ENCODE measurements at regions not wholly inside any gene's neighbourhood (a gene's known extent, or its start where the extent isn't known, plus 50 kb on each side); places are given as distances from the start of the nearest gene placed in this dataset.

DNA sequence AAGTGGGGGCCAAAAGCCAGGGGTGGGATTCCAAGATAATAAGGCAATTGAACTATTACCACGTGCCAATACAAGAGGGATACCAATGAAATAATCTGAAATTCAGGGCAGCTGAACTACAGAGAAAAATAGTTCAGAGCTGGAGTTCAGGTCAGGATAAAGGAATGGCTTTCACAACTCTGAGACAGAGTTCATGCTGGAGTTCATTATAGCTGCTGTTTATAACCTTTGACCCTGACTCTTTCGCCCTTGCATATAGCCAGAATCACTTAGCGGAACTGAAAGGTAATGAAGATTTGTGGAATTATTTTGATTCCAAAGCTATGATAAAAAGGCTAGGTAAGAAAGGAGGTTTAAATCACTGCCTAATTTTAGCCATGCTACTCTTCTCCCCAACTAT is 55.5 kb upstream of the LRRN1 start:
- Mint-ChIP-seq H3K4me1 (peaks cover 5% of the 10 kb centered on the region), H3K9me3 (peaks cover 0 to 3% (median 0%) of the 10 kb centered on the region in 7 donors), H3K4me3 (no peak overlapping the region), H3K27me3 (ENCODE audit: low read depth in 3 of 3) (peaks cover 0 to 4% (median 0%) of the 10 kb centered on the region in 3 donors), H3K36me3 (no peaks in the 10 kb centered on the region), H3K27ac (no peak overlapping the region)
- H3K4me2 ChIP-seq (replicated peaks; ENCODE audit: extremely low read depth, low read length, poor library complexity, severe bottlenecking): no peak overlapping the region
- WGBS (ENCODE audit: insufficient coverage): 100% methylated on average over 1 of the region's 3 CpGs
- no peak overlapping the region for H3K27ac ChIP-seq (ENCODE audit: low read depth in 1 of 2, low read length in 2 of 2)
- no peaks in the 10 kb centered on the region for H4K20me1 ChIP-seq (ENCODE audit: insufficient read depth, low read length)
- H3K79me2 ChIP-seq (ENCODE audit: insufficient read depth, low read length): no peaks in the 10 kb centered on the region
- H3K9ac ChIP-seq (ENCODE audit: insufficient read depth, low read length, poor library complexity, severe bottlenecking): no peak overlapping the region
- no peak for DNase-seq
- H3K9me3 ChIP-seq (replicated peaks in 1 of 2; ENCODE audit: control insufficient read depth in 1 of 2, insufficient read depth in 1 of 2, low read length in 2 of 2): no peaks in the 10 kb centered on the region
- no peaks in the 10 kb centered on the region for H3K36me3 ChIP-seq (replicated peaks in 1 of 2; ENCODE audit: control insufficient read depth in 1 of 2, insufficient read depth in 2 of 2, low read length in 2 of 2)
- H3K4me1 ChIP-seq (ENCODE audit: control insufficient read depth in 1 of 2, insufficient read depth in 2 of 2, low read length in 2 of 2): peaks cover 0 to 7% of the 10 kb centered on the region in 2 donors
- no peak overlapping the region for H3K4me3 ChIP-seq (replicated peaks in 1 of 3; ENCODE audit: low read depth in 2 of 3, low read length in 3 of 3)
- TF ChIP-seq, protein P1, sequence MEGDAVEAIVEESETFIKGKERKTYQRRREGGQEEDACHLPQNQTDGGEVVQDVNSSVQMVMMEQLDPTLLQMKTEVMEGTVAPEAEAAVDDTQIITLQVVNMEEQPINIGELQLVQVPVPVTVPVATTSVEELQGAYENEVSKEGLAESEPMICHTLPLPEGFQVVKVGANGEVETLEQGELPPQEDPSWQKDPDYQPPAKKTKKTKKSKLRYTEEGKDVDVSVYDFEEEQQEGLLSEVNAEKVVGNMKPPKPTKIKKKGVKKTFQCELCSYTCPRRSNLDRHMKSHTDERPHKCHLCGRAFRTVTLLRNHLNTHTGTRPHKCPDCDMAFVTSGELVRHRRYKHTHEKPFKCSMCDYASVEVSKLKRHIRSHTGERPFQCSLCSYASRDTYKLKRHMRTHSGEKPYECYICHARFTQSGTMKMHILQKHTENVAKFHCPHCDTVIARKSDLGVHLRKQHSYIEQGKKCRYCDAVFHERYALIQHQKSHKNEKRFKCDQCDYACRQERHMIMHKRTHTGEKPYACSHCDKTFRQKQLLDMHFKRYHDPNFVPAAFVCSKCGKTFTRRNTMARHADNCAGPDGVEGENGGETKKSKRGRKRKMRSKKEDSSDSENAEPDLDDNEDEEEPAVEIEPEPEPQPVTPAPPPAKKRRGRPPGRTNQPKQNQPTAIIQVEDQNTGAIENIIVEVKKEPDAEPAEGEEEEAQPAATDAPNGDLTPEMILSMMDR (IDR thresholded peaks at IDR 0.05): no peak
- H3K27me3 ChIP-seq (ENCODE audit: control insufficient read depth in 2 of 2, insufficient read depth in 2 of 2, low read length in 2 of 2): no peaks in the 10 kb centered on the region
- H2AFZ ChIP-seq (ENCODE audit: insufficient read depth, low read depth, low read length, poor library complexity, severe bottlenecking): no peak overlapping the region
- intact Hi-C loops (cut with micrococcal nuclease): no loop called here

DNA sequence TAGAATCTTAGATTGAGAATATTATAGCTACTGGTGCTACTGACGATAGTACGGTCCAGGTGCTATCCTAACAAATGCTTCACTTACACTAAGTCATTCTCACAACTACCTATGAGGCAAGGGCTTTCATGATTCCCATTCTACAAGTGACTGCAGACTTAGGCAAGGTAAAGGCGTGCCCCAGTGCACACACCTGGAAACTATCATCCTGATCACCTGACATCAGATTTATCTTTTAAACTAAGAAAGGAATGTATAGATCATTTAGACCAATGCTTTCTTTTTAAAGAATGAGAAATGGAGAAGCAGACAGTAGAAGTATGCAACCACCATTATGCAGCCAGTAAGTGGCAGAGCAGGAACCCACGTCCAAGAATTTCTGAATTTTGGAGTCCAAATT is 59.2 kb upstream of the LRRN1 start:
- H3K79me2 ChIP-seq (ENCODE audit: insufficient read depth, low read length): no peaks in the 10 kb centered on the region
- Mint-ChIP-seq H3K36me3 (no peaks in the 10 kb centered on the region), H3K4me3 (no peak overlapping the region), H3K27ac (no peak overlapping the region), H3K27me3 (ENCODE audit: low read depth in 3 of 3) (peaks cover 0 to 4% (median 0%) of the 10 kb centered on the region in 3 donors), H3K9me3 (peaks cover 0 to 6% (median 0%) of the 10 kb centered on the region in 7 donors), H3K4me1 (no peaks in the 10 kb centered on the region)
- no peaks in the 10 kb centered on the region for H3K36me3 ChIP-seq (replicated peaks in 1 of 2; ENCODE audit: control insufficient read depth in 1 of 2, insufficient read depth in 2 of 2, low read length in 2 of 2)
- no peak overlapping the region for H2AFZ ChIP-seq (ENCODE audit: insufficient read depth, low read depth, low read length, poor library complexity, severe bottlenecking)
- H3K9ac ChIP-seq (ENCODE audit: insufficient read depth, low read length, poor library complexity, severe bottlenecking): no peak overlapping the region
- H3K4me3 ChIP-seq (replicated peaks in 1 of 3; ENCODE audit: low read depth in 2 of 3, low read length in 3 of 3): no peak overlapping the region
- H3K9me3 ChIP-seq (replicated peaks in 1 of 2; ENCODE audit: control insufficient read depth in 1 of 2, insufficient read depth in 1 of 2, low read length in 2 of 2): no peaks in the 10 kb centered on the region
- TF ChIP-seq, protein P1 (IDR thresholded peaks at IDR 0.05): no peak
- H4K20me1 ChIP-seq (ENCODE audit: insufficient read depth, low read length): no peaks in the 10 kb centered on the region
- no peaks in the 10 kb centered on the region for H3K4me1 ChIP-seq (ENCODE audit: control insufficient read depth in 1 of 2, insufficient read depth in 2 of 2, low read length in 2 of 2)
- no peak overlapping the region for H3K27ac ChIP-seq (ENCODE audit: low read depth in 1 of 2, low read length in 2 of 2)
- 100% methylated on average over 1 of the region's 4 CpGs for WGBS (ENCODE audit: insufficient coverage)
- DNase-seq: no peak
- no peak overlapping the region for H3K4me2 ChIP-seq (replicated peaks; ENCODE audit: extremely low read depth, low read length, poor library complexity, severe bottlenecking)
- intact Hi-C loops (cut with micrococcal nuclease): no loop called here
- H3K27me3 ChIP-seq (ENCODE audit: control insufficient read depth in 2 of 2, insufficient read depth in 2 of 2, low read length in 2 of 2): no peaks in the 10 kb centered on the region
